ENCODE measurements at regions not wholly inside any gene's neighbourhood (a gene's known extent, or its start where the extent isn't known, plus 50 kb on each side); places are given as distances from the start of the nearest gene placed in this dataset.

GRCh38 chr20:23249541-23249940 is 101.0 kb upstream of the NXT1 start:
- no peak for DNase-seq

- no peak for DNase-seq
Measured at GRCh38 chr20:23248461-23248882, 102.1 kb upstream of the NXT1 start.

- no peak for DNase-seq
Measured at GRCh38 chr20:23246717-23247664, 103.6 kb upstream of the NXT1 start.

GRCh38 chr20:23245553-23246181 is 104.9 kb upstream of the NXT1 start:
- DNase-seq, result no peak

- DNase-seq, result no peak
Measured at GRCh38 chr20:23244916-23245552, 105.6 kb upstream of the NXT1 start.

GRCh38 chr20:23244156-23244915 is 106.3 kb upstream of the NXT1 start:
- no peak for DNase-seq

- no peak for DNase-seq
Measured at GRCh38 chr20:23243791-23244155, 106.8 kb upstream of the NXT1 start.

- no peak for DNase-seq
Measured at GRCh38 chr20:23242556-23243180, 107.9 kb upstream of the NXT1 start.

GRCh38 chr20:23242104-23242503 is 108.5 kb upstream of the NXT1 start:
- no peak for DNase-seq

- DNase-seq, result no peak
Measured at GRCh38 chr20:23241416-23241815, 109.2 kb upstream of the NXT1 start.

- no peak for DNase-seq
Measured at GRCh38 chr20:23240519-23240918, 110.1 kb upstream of the NXT1 start.

- DNase-seq, result no peak
Measured at GRCh38 chr20:23237201-23237600, 113.4 kb upstream of the NXT1 start.

GRCh38 chr20:23235173-23236027 is 115.2 kb upstream of the NXT1 start:
- peak; percentile 20 for DNase-seq

GRCh38 chr20:23234311-23235078 is 116.1 kb upstream of the NXT1 start:
- no peak for DNase-seq

GRCh38 chr20:23233341-23233740 is 117.2 kb upstream of the NXT1 start:
- no peak for DNase-seq

- DNase-seq, result no peak
Measured at GRCh38 chr20:23232679-23233308, 117.8 kb upstream of the NXT1 start.

- no peak for DNase-seq
Measured at GRCh38 chr20:23232219-23232581, 118.4 kb upstream of the NXT1 start.

- no peak for DNase-seq
Measured at GRCh38 chr20:23231561-23232218, 118.9 kb upstream of the NXT1 start.

- no peak for DNase-seq
Measured at GRCh38 chr20:23230766-23231385, 119.7 kb upstream of the NXT1 start.

Data from T-helper 9 cell (primary cell).